Neural cell (in vitro differentiated cells): ENCODE measurements at regions not wholly inside any gene's neighbourhood (a gene's known extent, or its start where the extent isn't known, plus 50 kb on each side); places are given as distances from the start of the nearest gene placed in this dataset.
"Not testable (repeated sequence)": the region's sequence is repeated elsewhere in the genome, so short reads cannot be mapped to it uniquely, and the experiment has no call there.

Experiments
- H2AFZ ChIP-seq: fragments of 200-600, 300-800 bp; sonication (generic), shearing (Covaris generic); 2 replicates; pipeline ENCODE4 v1.6.0; 2014; ENCODE audit warnings: low read depth, mild to moderate bottlenecking, antibody characterized with exemption, low read length, moderate library complexity
- H3F3A ChIP-seq: fragments of 200-600 bp; shearing (Covaris generic); 2 replicates; pipeline ENCODE4 v1.6.1; 2016; ENCODE audit warnings: mild to moderate bottlenecking, moderate library complexity, mixed read lengths, antibody characterized with exemption, low read length; ENCODE audit not compliant: insufficient read depth, poor library complexity, severe bottlenecking
- H3K27ac ChIP-seq: fragments of 200-600, 300-800 bp; sonication (generic), shearing (Covaris generic); 2 replicates; pipeline ENCODE4 v1.5.1; 2014; ENCODE audit warnings: mild to moderate bottlenecking, low read length, moderate library complexity
- H3K27me3 ChIP-seq: fragments of 300-800, 200-600 bp; sonication (generic), shearing (Covaris generic); 2 replicates; pipeline ENCODE4 v1.6.0; 2014; ENCODE audit warnings: mild to moderate bottlenecking, low read depth, low read length, moderate library complexity; ENCODE audit not compliant: insufficient read depth
- H3K36me3 ChIP-seq: fragments of 300-800, 200-600 bp; sonication (generic), shearing (Covaris generic); 2 replicates; pipeline ENCODE4 v1.5.1; 2014; ENCODE audit warnings: mild to moderate bottlenecking, antibody characterized with exemption, low read length, moderate library complexity; ENCODE audit not compliant: insufficient read depth
- H3K4me2 ChIP-seq: fragments of 300-800, 200-600 bp; sonication (generic), shearing (Covaris generic); 2 replicates; pipeline ENCODE4 v1.6.0; 2014; ENCODE audit warnings: mild to moderate bottlenecking, low read length
- H3K4me3 ChIP-seq: fragments of 300-800, 200-600 bp; sonication (generic), shearing (Covaris generic); 2 replicates; pipeline ENCODE4 v1.5.1; 2014; ENCODE audit warnings: mild to moderate bottlenecking, low read length, moderate library complexity
- H3K79me2 ChIP-seq: fragments of 200-600 bp; shearing (Covaris generic); replicated peaks from 2 replicates; pipeline ENCODE4 v1.6.0; 2014; ENCODE audit warnings: mild to moderate bottlenecking, low read length, moderate library complexity; ENCODE audit not compliant: insufficient read depth
- H3K9ac ChIP-seq: fragments of 300-800, 200-600 bp; sonication (generic), shearing (Covaris generic); 2 replicates; pipeline ENCODE4 v1.6.1; 2016; ENCODE audit warnings: mild to moderate bottlenecking, low read length, mixed read lengths
- H3K9me2 ChIP-seq: fragments of 200-600 bp; shearing (Covaris generic); 2 replicates; pipeline ENCODE4 v1.6.1; 2016; ENCODE audit warnings: mild to moderate bottlenecking, low read length, mixed read lengths; ENCODE audit not compliant: insufficient read depth
- H3K9me3 ChIP-seq: fragments of 200-600, 300-800 bp; sonication (generic), shearing (Covaris generic); 2 replicates; pipeline ENCODE4 v1.6.1; 2016; ENCODE audit warnings: mild to moderate bottlenecking, mixed run types, low read length, moderate library complexity, mixed read lengths
- H4K20me1 ChIP-seq: fragments of 200-600 bp; shearing (Covaris generic); 2 replicates; pipeline ENCODE4 v1.6.1; 2016; ENCODE audit warnings: mild to moderate bottlenecking, mixed run types; ENCODE audit not compliant: insufficient read depth
- CTCF ChIP-seq: fragments of 450-650 bp; IDR thresholded peaks from 2 replicates; pipeline ENCODE4 v1.5.1; 2014; ENCODE audit warnings: antibody characterized with exemption, mild to moderate bottlenecking, moderate library complexity; ENCODE audit not compliant: poor library complexity, severe bottlenecking
- EP300 ChIP-seq: fragments of 450-650 bp; conservative IDR thresholded peaks from 2 replicates; pipeline ENCODE4 v1.6.1; 2014; ENCODE audit warnings: antibody characterized with exemption, mild to moderate bottlenecking, moderate library complexity; ENCODE audit not compliant: poor library complexity, severe bottlenecking
- EZH2 ChIP-seq: fragments of 200-600, 300-800 bp; shearing (Covaris generic), sonication (generic); IDR thresholded peaks from 2 replicates; pipeline ENCODE4 v1.6.1; 2014; ENCODE audit warnings: antibody characterized with exemption, low read length, borderline replicate concordance, mild to moderate bottlenecking; ENCODE audit not compliant: insufficient read depth, poor library complexity, severe bottlenecking
- MXI1 ChIP-seq: fragments of 450-650 bp; conservative IDR thresholded peaks from 2 replicates; pipeline ENCODE4 v1.6.1; 2014; ENCODE audit warnings: antibody characterized with exemption, mild to moderate bottlenecking; ENCODE audit not compliant: poor library complexity, severe bottlenecking
- POLR2AphosphoS5 ChIP-seq: IDR thresholded peaks from 2 replicates; pipeline ENCODE4 v1.6.1; 2012
- RAD21 ChIP-seq: fragments of 450-650 bp; conservative IDR thresholded peaks from 2 replicates; pipeline ENCODE4 v1.6.1; 2014; ENCODE audit warnings: antibody characterized with exemption, mild to moderate bottlenecking, moderate library complexity
- REST ChIP-seq: IDR thresholded peaks from 2 replicates; pipeline ENCODE4 v1.6.1; 2012; ENCODE audit warnings: borderline replicate concordance
- SMC3 ChIP-seq: fragments of 450-650 bp; conservative IDR thresholded peaks from 2 replicates; pipeline ENCODE4 v1.6.1; 2014; ENCODE audit warnings: antibody characterized with exemption, mild to moderate bottlenecking, moderate library complexity; ENCODE audit not compliant: poor library complexity
- TAF1 ChIP-seq: IDR thresholded peaks from 2 replicates; pipeline ENCODE4 v1.6.1; 2012; ENCODE audit warnings: low read depth

- Histone ChIP-seq H3K36me3 (no peaks in the 10 kb centered on the region), H3K9ac (no peak overlapping the region), H3K27ac (no peak overlapping the region), H3K27me3 (no peaks in the 10 kb centered on the region), H3K4me2 (no peak overlapping the region), H3F3A (no peaks in the 10 kb centered on the region), H2AFZ (no peak overlapping the region), H3K79me2 (no peaks in the 10 kb centered on the region), H3K9me3 (no peaks in the 10 kb centered on the region), H4K20me1 (no peaks in the 10 kb centered on the region), H3K4me3 (no peak overlapping the region), H3K9me2 (no peaks in the 10 kb centered on the region)
- TF ChIP-seq EZH2 (no peak), TAF1 (no peak), RAD21 (no peak)
Observed at GRCh38 chr14:47919334-47919846, 244.0 kb upstream of the MDGA2 start.

- peak; percentile 82 for TF ChIP-seq CTCF
- TF ChIP-seq RAD21: peak; percentile 83
- no peak for TF ChIP-seq MXI1
- no peak for TF ChIP-seq TAF1
- no peak for TF ChIP-seq POLR2AphosphoS5
- TF ChIP-seq SMC3: peak; percentile 89
- no peak for TF ChIP-seq EP300
- TF ChIP-seq EZH2: no peak
- Histone ChIP-seq H3K79me2 (no peaks in the 10 kb centered on the region), H3K4me3 (no peak overlapping the region), H3K27ac (no peak overlapping the region), H2AFZ (no peak overlapping the region), H3K9me2 (no peaks in the 10 kb centered on the region), H3K27me3 (no peaks in the 10 kb centered on the region), H4K20me1 (no peaks in the 10 kb centered on the region), H3F3A (no peaks in the 10 kb centered on the region), H3K9ac (no peak overlapping the region), H3K36me3 (no peaks in the 10 kb centered on the region), H3K4me2 (no peak overlapping the region), H3K9me3 (no peaks in the 10 kb centered on the region)
Observed at GRCh38 chr14:47917344-47917954, 242.0 kb upstream of the MDGA2 start.

GRCh38 chr14:47901141-47901540, 225.7 kb upstream of the MDGA2 start:
- H3K4me2 ChIP-seq, H3F3A ChIP-seq: not testable (repeated sequence)

GRCh38 chr14:47899685-47900084, 224.3 kb upstream of the MDGA2 start:
- Histone ChIP-seq H3K27me3 (no peaks in the 10 kb centered on the region), H3K9ac (no peak overlapping the region), H4K20me1 (no peaks in the 10 kb centered on the region), H3K4me3 (no peak overlapping the region), H2AFZ (no peak overlapping the region), H3K9me3 (no peaks in the 10 kb centered on the region), H3K27ac (no peak overlapping the region), H3K9me2 (no peaks in the 10 kb centered on the region), H3K4me2 (no peak overlapping the region), H3K79me2 (no peaks in the 10 kb centered on the region), H3F3A (no peaks in the 10 kb centered on the region), H3K36me3 (no peaks in the 10 kb centered on the region)
- TF ChIP-seq REST (no peak), MXI1 (no peak), SMC3 (no peak), POLR2AphosphoS5 (no peak), EP300 (no peak), RAD21 (no peak), EZH2 (no peak), CTCF (no peak), TAF1 (no peak)

More at GRCh38 chr14:47901141-47901540, 225.7 kb upstream of the MDGA2 start:
- not testable (repeated sequence) for H4K20me1 ChIP-seq, H3K79me2 ChIP-seq, H3K4me3 ChIP-seq, H3K27me3 ChIP-seq, H3K9me3 ChIP-seq, H3K36me3 ChIP-seq, H2AFZ ChIP-seq, H3K27ac ChIP-seq, H3K9me2 ChIP-seq, H3K9ac ChIP-seq
